K562 (cell line): ENCODE measurements at regions not wholly inside any gene's neighbourhood (a gene's known extent, or its start where the extent isn't known, plus 50 kb on each side); places are given as distances from the start of the nearest gene placed in this dataset.

Source experiments
- CEBPB ChIP-seq: fragments of 450-650 bp; IDR thresholded peaks from 2 replicates; pipeline ENCODE4 v1.6.1; 2016; ENCODE audit warnings: missing genetic modification characterization, missing compliant biosample characterization
- EWSR1 ChIP-seq: fragments of 450-650 bp; IDR thresholded peaks from 2 replicates; pipeline ENCODE4 v1.6.1; 2018; ENCODE audit warnings: borderline replicate concordance, mild to moderate bottlenecking, low read depth, moderate library complexity; ENCODE audit not compliant: partially characterized antibody
- FOSL1 ChIP-seq: fragments of 200-800 bp; sonication (Bioruptor generic); conservative IDR thresholded peaks from 2 replicates; pipeline ENCODE4 v1.6.1; 2016; ENCODE audit warnings: missing genetic modification characterization, missing compliant biosample characterization
- IFI16 ChIP-seq: fragments of 250-450 bp; sonication (Bioruptor Pico); IDR thresholded peaks from 2 replicates; pipeline ENCODE4 v2.1.2; 2022; ENCODE audit warnings: mild to moderate bottlenecking, inconsistent platforms
- JUND ChIP-seq, 2 experiments: IDR thresholded peaks; 2 replicates in 1 of 2; 3 replicates in 1 of 2; pipeline ENCODE4 v1.6.1; 2011; ENCODE audit warnings: borderline replicate concordance in 2 of 2, low read depth in 2 of 2, low read length in 2 of 2, improper control_type of control experiment in 1 of 2, missing biosample characterization in 1 of 2, missing genetic modification characterization in 1 of 2, missing genetic modification reagents in 1 of 2
- PBX2 ChIP-seq, 2 experiments: IDR thresholded peaks in 1 of 2; conservative IDR thresholded peaks in 1 of 2; 2 replicates each; pipeline ENCODE4 v1.6.1; 2016; ENCODE audit warnings: low read depth in 2 of 2, mild to moderate bottlenecking in 1 of 2, missing compliant biosample characterization in 1 of 2, missing genetic modification characterization in 1 of 2, moderate library complexity in 1 of 2
- POLR2AphosphoS2 ChIP-seq: IDR thresholded peaks from 2 replicates; pipeline ENCODE4 v1.6.1; 2012; ENCODE audit warnings: low read length, improper control_type of control experiment
- POLR2H ChIP-seq: IDR thresholded peaks from 2 replicates; pipeline ENCODE4 v1.6.1; 2016; ENCODE audit warnings: missing genetic modification characterization, low read depth, mild to moderate bottlenecking, control low read depth, missing compliant biosample characterization, moderate library complexity
- SAP30 ChIP-seq: fragments of 200-600 bp; sonication (generic); IDR thresholded peaks from 2 replicates; pipeline ENCODE4 v1.6.1; 2012; ENCODE audit warnings: borderline replicate concordance, low read depth, mild to moderate bottlenecking, moderate library complexity, low read length, control low read depth, inconsistent platforms; ENCODE audit not compliant: insufficient read depth, poor library complexity, severe bottlenecking
- SNRNP70 ChIP-seq: fragments of 200-400 bp; formaldehyde crosslinking; optimal IDR thresholded peaks from 2 replicates; pipeline ENCODE3; 2017; ENCODE audit warnings: low read depth, low read length
- TAF7 ChIP-seq: fragments of 450-650 bp; IDR thresholded peaks from 2 replicates; pipeline ENCODE4 v1.6.1; 2016; ENCODE audit warnings: missing genetic modification characterization, missing compliant biosample characterization
- TAF9B ChIP-seq: fragments of 450-650 bp; IDR thresholded peaks from 2 replicates; pipeline ENCODE4 v1.6.1; 2018; ENCODE audit warnings: mild to moderate bottlenecking; ENCODE audit not compliant: partially characterized antibody
- TFAM ChIP-seq: fragments of 250-450 bp; sonication (Bioruptor Pico); conservative IDR thresholded peaks from 2 replicates; pipeline ENCODE4 v1.5.0; 2021; ENCODE audit warnings: mild to moderate bottlenecking, moderate library complexity
- THRA ChIP-seq: fragments of 450-650 bp; IDR thresholded peaks from 2 replicates; pipeline ENCODE4 v1.6.1; 2017; ENCODE audit warnings: mild to moderate bottlenecking, moderate library complexity
- ZFPM2 ChIP-seq: fragments of 250-450 bp; sonication (Bioruptor Pico); IDR thresholded peaks from 2 replicates; pipeline ENCODE4 v1.5.1; 2022; ENCODE audit warnings: mild to moderate bottlenecking
- ZFX ChIP-seq: sonication (generic); formaldehyde crosslinking; IDR thresholded peaks from 2 replicates; pipeline ENCODE4 v1.8.0; 2022; ENCODE audit warnings: mild to moderate bottlenecking, missing genetic modification reagents, moderate library complexity
- ZNF134 ChIP-seq: fragments of 250-450 bp; sonication (Bioruptor Pico); conservative IDR thresholded peaks from 2 replicates; pipeline ENCODE4 v1.4.0; 2020
- ZNF165 ChIP-seq: fragments of 250-450 bp; sonication (Bioruptor Pico); IDR thresholded peaks from 2 replicates; pipeline ENCODE4 v1.4.0; 2020; ENCODE audit warnings: borderline replicate concordance
- ZNF277 ChIP-seq: fragments of 250-450 bp; sonication (Bioruptor Pico); IDR thresholded peaks from 2 replicates; pipeline ENCODE4 v1.8.0; 2022; ENCODE audit warnings: inconsistent platforms, mild to moderate bottlenecking, moderate library complexity, borderline replicate concordance
- ZNF311 ChIP-seq: fragments of 250-450 bp; sonication (Bioruptor Pico); IDR thresholded peaks from 2 replicates; pipeline ENCODE4 v1.4.0; 2020; ENCODE audit warnings: mild to moderate bottlenecking, moderate library complexity
- ZNF324 ChIP-seq: fragments of 250-450 bp; sonication (Bioruptor Pico); IDR thresholded peaks from 2 replicates; pipeline ENCODE4 v1.4.0; 2020; ENCODE audit warnings: mild to moderate bottlenecking
- ZNF551 ChIP-seq: fragments of 250-450 bp; sonication (Bioruptor Pico); IDR thresholded peaks from 2 replicates; pipeline ENCODE4 v1.5.0; 2021; ENCODE audit warnings: mild to moderate bottlenecking, moderate library complexity
- TF ChIP-seq, protein P1 (sequence below): fragments of 450-650 bp; IDR thresholded peaks from 2 replicates; pipeline ENCODE4 v1.6.1; 2018; ENCODE audit warnings: mild to moderate bottlenecking, low read depth; ENCODE audit not compliant: partially characterized antibody

DNA sequence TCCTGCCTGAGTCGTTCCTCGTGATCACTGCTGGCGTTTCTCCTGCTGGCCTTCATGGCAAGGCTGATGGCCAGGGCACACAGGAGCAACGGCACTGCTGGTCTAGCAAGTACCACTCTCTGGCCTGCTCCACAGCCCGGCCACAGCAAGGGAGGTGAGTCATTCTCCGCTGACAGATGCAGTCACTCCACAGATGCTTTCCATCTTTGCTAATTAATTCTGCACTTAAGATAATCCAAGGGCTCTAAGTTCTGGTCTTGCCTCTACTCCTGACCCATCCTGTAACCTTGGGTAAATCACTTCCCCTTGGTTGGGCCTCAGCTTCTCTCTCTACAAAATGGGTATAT lies 244.4 kb downstream of the RPS24 start (continued):
- TF ChIP-seq SNRNP70 (no peak), EWSR1 (no peak), ZNF134 (no peak), THRA (no peak), FOSL1 (tag) (peak; percentile 71), IFI16 (CRISPR knock-in tag) (no peak), POLR2AphosphoS2 (no peak), ZNF324 (CRISPR knock-in tag) (no peak), TFAM (CRISPR knock-in tag) (no peak), ZNF165 (CRISPR knock-in tag) (no peak), JUND (IDR thresholded peaks at IDR 0.05; ENCODE audit: borderline replicate concordance, low read depth, low read length) (peak; percentile 50; the same call in 1 of the 2 replicates), JUND (tag; IDR thresholded peaks at IDR 0.05; ENCODE audit: borderline replicate concordance, low read depth, low read length) (peak; percentile 72; the same call in 2 of the 3 replicates), ZNF551 (CRISPR knock-in tag) (no peak), CEBPB (no peak), ZNF277 (CRISPR knock-in tag) (no peak), TAF9B (no peak), SAP30 (no peak), POLR2H (tag) (no peak), TAF7 (tag) (no peak), PBX2 (CRISPR knock-in tag; IDR thresholded peaks at IDR 0.05; ENCODE audit: low read depth) (no peak), PBX2 (tag; conservative IDR thresholded peaks at IDR 0.05; ENCODE audit: low read depth) (peak; percentile 52; the same call in 1 of the 2 replicates), ZFX (no peak), ZNF311 (CRISPR knock-in tag) (no peak), ZFPM2 (CRISPR knock-in tag) (no peak)
- TF ChIP-seq, protein P1, sequence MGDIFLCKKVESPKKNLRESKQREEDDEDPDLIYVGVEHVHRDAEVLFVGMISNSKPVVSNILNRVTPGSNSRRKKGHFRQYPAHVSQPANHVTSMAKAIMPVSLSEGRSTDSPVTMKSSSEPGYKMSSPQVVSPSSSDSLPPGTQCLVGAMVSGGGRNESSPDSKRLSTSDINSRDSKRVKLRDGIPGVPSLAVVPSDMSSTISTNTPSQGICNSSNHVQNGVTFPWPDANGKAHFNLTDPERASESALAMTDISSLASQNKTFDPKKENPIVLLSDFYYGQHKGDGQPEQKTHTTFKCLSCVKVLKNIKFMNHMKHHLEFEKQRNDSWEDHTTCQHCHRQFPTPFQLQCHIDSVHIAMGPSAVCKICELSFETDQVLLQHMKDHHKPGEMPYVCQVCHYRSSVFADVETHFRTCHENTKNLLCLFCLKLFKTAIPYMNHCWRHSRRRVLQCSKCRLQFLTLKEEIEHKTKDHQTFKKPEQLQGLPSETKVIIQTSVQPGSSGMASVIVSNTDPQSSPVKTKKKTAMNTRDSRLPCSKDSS, result no peak
